GM12878 (cell line): ENCODE measurements at regions not wholly inside any gene's neighbourhood (a gene's known extent, or its start where the extent isn't known, plus 50 kb on each side); places are given as distances from the start of the nearest gene placed in this dataset.

Experiments used
- ATAC-seq: fragments of 200-7000 bp; cut with Tn5 transposase; 3 replicates; pipeline ENCODE4 v1.9.1; 2020; ENCODE audit warnings: mild to moderate bottlenecking, moderate library complexity
- BruUV-seq: library from RNA; stranded (reverse); fragments of 400-500 nt; replicated peaks from 2 replicates; lab custom pipeline; 2021; lab: Mats Ljungman, UMichigan
- CTCF ChIA-PET: fragments of 300-600 bp; sonication (Branson Sonifier 250); formaldehyde crosslinking; extraction: SDS; loops from one replicate; lab custom pipeline; 2021; ENCODE audit warnings: inconsistent platforms; lab: Yijun Ruan, JAX
- POLR2A ChIA-PET: fragments of 350-600 bp; formaldehyde crosslinking; extraction: SDS; loops from one replicate; lab custom pipeline; 2021; ENCODE audit warnings: inconsistent platforms; lab: Charles Lee
- RAD21 ChIA-PET: fragments of 300-600 bp; sonication (Branson Sonifier 250); formaldehyde crosslinking; loops from one replicate; lab custom pipeline; 2023; ENCODE audit warnings: antibody characterized with exemption; ENCODE audit not compliant: unreplicated experiment; lab: Charles Lee
- SMC1A ChIA-PET: fragments of 300-600 bp; sonication (Branson Sonifier 250); formaldehyde crosslinking; loops from one replicate; lab custom pipeline; 2023; ENCODE audit not compliant: unreplicated experiment, uncharacterized antibody; lab: Charles Lee
- DNase-seq: peaks from one replicate; pipeline ENCODE4 v3.0.0-alpha.2; 2011; ENCODE audit warnings: low read depth, low spot score
- FAIRE-seq: peaks from 3 replicates; lab custom pipeline; 2011; peaks lifted over from hg19 to GRCh38; lab: Jason Lieb, UNC
- H2AFZ ChIP-seq: 2 replicates; pipeline ENCODE4 v1.6.0; 2011; ENCODE audit warnings: low read depth, low read length, control low read depth; ENCODE audit not compliant: control insufficient read depth
- H3K27ac ChIP-seq: 2 replicates; pipeline ENCODE4 v1.5.1; 2011; ENCODE audit warnings: control low read depth; ENCODE audit not compliant: control insufficient read depth, insufficient read depth
- H3K27me3 ChIP-seq, 2 experiments: replicated peaks in 1 of 2; 2 replicates each; pipeline versions ENCODE4 v1.6.0 to v1.6.1; 2011; ENCODE audit warnings: low read length in 1 of 2; ENCODE audit not compliant: control insufficient read depth in 2 of 2, insufficient read depth in 2 of 2
- H3K36me3 ChIP-seq, 2 experiments: 2 replicates each; pipeline ENCODE4 v1.5.1; 2011; ENCODE audit warnings: low read length in 1 of 2; ENCODE audit not compliant: control insufficient read depth in 2 of 2, insufficient read depth in 2 of 2
- H3K4me1 ChIP-seq: 2 replicates; pipeline ENCODE4 v1.6.1; 2011; ENCODE audit warnings: mild to moderate bottlenecking, low read length, moderate library complexity, mixed read lengths; ENCODE audit not compliant: control insufficient read depth, insufficient read depth
- H3K4me2 ChIP-seq: 2 replicates; pipeline ENCODE4 v1.6.0; 2011; ENCODE audit warnings: control low read depth; ENCODE audit not compliant: control insufficient read depth, insufficient read depth
- H3K4me3 ChIP-seq: fragments of 200-600 bp; sonication (generic); 2 replicates; pipeline ENCODE4 v1.5.1; 2016
- H3K79me2 ChIP-seq: 2 replicates; pipeline ENCODE4 v1.6.0; 2011; ENCODE audit warnings: low read length; ENCODE audit not compliant: control insufficient read depth, insufficient read depth
- H3K9ac ChIP-seq: 2 replicates; pipeline ENCODE4 v1.8.0; 2011; ENCODE audit warnings: low read length, control low read depth, mixed read lengths; ENCODE audit not compliant: control insufficient read depth, insufficient read depth
- H3K9me3 ChIP-seq: replicated peaks from 3 replicates; pipeline ENCODE4 v1.5.1; 2011; ENCODE audit warnings: mild to moderate bottlenecking, low read length; ENCODE audit not compliant: control insufficient read depth, insufficient read depth
- H4K20me1 ChIP-seq: 2 replicates; pipeline ENCODE4 v1.6.0; 2011; ENCODE audit not compliant: control insufficient read depth, insufficient read depth
- DPF2 ChIP-seq: fragments of 450-650 bp; IDR thresholded peaks from 2 replicates; pipeline ENCODE4 v1.6.1; 2017; ENCODE audit warnings: mild to moderate bottlenecking
- ESRRA ChIP-seq: IDR thresholded peaks from 2 replicates; pipeline ENCODE4 v1.6.1; 2012; ENCODE audit warnings: mild to moderate bottlenecking, low read length, improper control_type of control experiment
- HSF1 ChIP-seq: fragments of 150-350 bp; IDR thresholded peaks from 2 replicates; pipeline ENCODE4 v1.6.1; 2014; ENCODE audit warnings: mild to moderate bottlenecking, low read depth, low read length
- NFYA ChIP-seq: IDR thresholded peaks from 2 replicates; pipeline ENCODE4 v1.6.1; 2011; ENCODE audit warnings: low read depth, mild to moderate bottlenecking, low read length, improper control_type of control experiment, borderline replicate concordance
- RB1 ChIP-seq: fragments of 450-650 bp; formaldehyde crosslinking; IDR thresholded peaks from 2 replicates; pipeline ENCODE4 v1.6.1; 2017; ENCODE audit warnings: mild to moderate bottlenecking, borderline replicate concordance
- RFX5 ChIP-seq: IDR thresholded peaks from 2 replicates; pipeline ENCODE4 v1.6.1; 2011; ENCODE audit warnings: low read depth, low read length, improper control_type of control experiment
- SPI1 ChIP-seq: IDR thresholded peaks from 2 replicates; pipeline ENCODE4 v1.6.1; 2011; ENCODE audit warnings: low read depth, mild to moderate bottlenecking, low read length, moderate library complexity, borderline replicate concordance; ENCODE audit not compliant: insufficient read depth
- SUPT20H ChIP-seq: IDR thresholded peaks from 2 replicates; pipeline ENCODE4 v1.6.1; 2011; ENCODE audit warnings: low read depth, mild to moderate bottlenecking, low read length, moderate library complexity, borderline replicate concordance; ENCODE audit not compliant: control insufficient read depth
- WGBS: methylation state at CpG from one replicate; pipeline ENCODE4 v1.1.6; 2016; ENCODE audit warnings: low lambda C conversion rate; ENCODE audit not compliant: insufficient replicate concordance, insufficient coverage; ENCODE audit errors: missing lambda C conversion rate; 5-methylcytosine and 5-hydroxymethylcytosine counted together
- in situ Hi-C: fragments of 300-500 bp; cut with MboI; formaldehyde crosslinking; loops from 9 replicates; pipeline ENCODE4 v1.14.3; 2018; ENCODE audit warnings: mixed read lengths
- intact Hi-C: fragments of 100-400 bp; cut with micrococcal nuclease; formaldehyde crosslinking; loops from one replicate; pipeline ENCODE4 v1.14.2; 2022; ENCODE audit not compliant: unreplicated experiment
- TF ChIP-seq, protein P1 (sequence below): IDR thresholded peaks from 2 replicates; pipeline ENCODE4 v1.6.1; 2011; ENCODE audit warnings: borderline replicate concordance, low read depth, mild to moderate bottlenecking, moderate library complexity, mixed read lengths, low read length; ENCODE audit not compliant: insufficient read depth; ENCODE audit errors: extremely low read length
- TF ChIP-seq, protein P2 (sequence below): fragments of 450-650 bp; conservative IDR thresholded peaks from 2 replicates; pipeline ENCODE4 v1.6.1; 2017; ENCODE audit warnings: mild to moderate bottlenecking, moderate library complexity
- TF ChIP-seq, protein P3 (sequence below): fragments of 450-650 bp; IDR thresholded peaks from 2 replicates; pipeline ENCODE4 v1.6.1; 2017; ENCODE audit warnings: mild to moderate bottlenecking, low read depth, inconsistent platforms; ENCODE audit not compliant: poor library complexity, severe bottlenecking
- TF ChIP-seq, protein P4 (sequence below): fragments of 450-650 bp; IDR thresholded peaks from 2 replicates; pipeline ENCODE4 v1.6.1; 2017; ENCODE audit warnings: antibody characterized with exemption, mild to moderate bottlenecking, moderate library complexity
- TF ChIP-seq, protein P5 (sequence below): fragments of 450-650 bp; IDR thresholded peaks from 2 replicates; pipeline ENCODE4 v1.6.1; 2014; ENCODE audit warnings: mild to moderate bottlenecking

DNA sequence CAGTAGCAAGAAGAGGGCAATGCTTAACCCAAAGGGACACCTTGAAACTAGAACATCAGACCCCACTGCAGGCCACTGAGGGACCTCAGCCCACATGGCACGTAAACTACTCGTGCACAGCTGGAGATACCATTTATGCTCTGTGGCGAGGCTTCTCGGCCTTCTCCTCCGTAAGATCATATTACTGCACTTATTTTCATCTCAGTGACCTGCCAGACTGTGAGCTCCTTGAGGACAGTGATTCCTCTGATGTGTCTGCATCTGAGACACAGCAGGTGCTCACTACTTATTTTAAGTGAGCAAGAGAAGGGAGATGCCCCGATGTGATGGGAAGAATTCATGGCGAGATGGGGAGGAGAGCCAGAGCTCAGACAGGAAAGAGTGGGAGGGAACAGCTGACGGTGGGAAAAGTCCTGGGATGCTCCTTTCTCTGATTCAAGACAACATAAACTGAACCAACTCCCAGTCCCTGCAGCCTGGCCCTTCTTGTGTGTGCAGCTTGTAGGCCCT is 137.6 kb downstream of the RPLP1 start:
- intact Hi-C loops = no loop called here
- Histone ChIP-seq H3K9me3 (no peaks in the 10 kb centered on the region), H3K4me2 (no peak overlapping the region), H3K36me3 (no peaks in the 10 kb centered on the region), H3K27me3 (peaks cover 2 to 7% of the 10 kb centered on the region in 2 experiments; a peak in 2 of 4 replicates), H3K79me2 (no peaks in the 10 kb centered on the region), H3K27ac (no peak overlapping the region), H4K20me1 (no peaks in the 10 kb centered on the region), H3K9ac (no peak overlapping the region), H2AFZ (no peak overlapping the region), H3K4me3 (no peak overlapping the region), H3K4me1 (no peaks in the 10 kb centered on the region)
- TF ChIP-seq, protein P1, sequence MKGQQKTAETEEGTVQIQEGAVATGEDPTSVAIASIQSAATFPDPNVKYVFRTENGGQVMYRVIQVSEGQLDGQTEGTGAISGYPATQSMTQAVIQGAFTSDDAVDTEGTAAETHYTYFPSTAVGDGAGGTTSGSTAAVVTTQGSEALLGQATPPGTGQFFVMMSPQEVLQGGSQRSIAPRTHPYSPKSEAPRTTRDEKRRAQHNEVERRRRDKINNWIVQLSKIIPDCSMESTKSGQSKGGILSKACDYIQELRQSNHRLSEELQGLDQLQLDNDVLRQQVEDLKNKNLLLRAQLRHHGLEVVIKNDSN = no peak
- TF ChIP-seq SUPT20H (no peak), SPI1 (no peak), NFYA (no peak), RB1 (no peak), ESRRA (no peak), RFX5 (no peak), DPF2 (no peak), HSF1 (no peak)
- TF ChIP-seq, protein P2, sequence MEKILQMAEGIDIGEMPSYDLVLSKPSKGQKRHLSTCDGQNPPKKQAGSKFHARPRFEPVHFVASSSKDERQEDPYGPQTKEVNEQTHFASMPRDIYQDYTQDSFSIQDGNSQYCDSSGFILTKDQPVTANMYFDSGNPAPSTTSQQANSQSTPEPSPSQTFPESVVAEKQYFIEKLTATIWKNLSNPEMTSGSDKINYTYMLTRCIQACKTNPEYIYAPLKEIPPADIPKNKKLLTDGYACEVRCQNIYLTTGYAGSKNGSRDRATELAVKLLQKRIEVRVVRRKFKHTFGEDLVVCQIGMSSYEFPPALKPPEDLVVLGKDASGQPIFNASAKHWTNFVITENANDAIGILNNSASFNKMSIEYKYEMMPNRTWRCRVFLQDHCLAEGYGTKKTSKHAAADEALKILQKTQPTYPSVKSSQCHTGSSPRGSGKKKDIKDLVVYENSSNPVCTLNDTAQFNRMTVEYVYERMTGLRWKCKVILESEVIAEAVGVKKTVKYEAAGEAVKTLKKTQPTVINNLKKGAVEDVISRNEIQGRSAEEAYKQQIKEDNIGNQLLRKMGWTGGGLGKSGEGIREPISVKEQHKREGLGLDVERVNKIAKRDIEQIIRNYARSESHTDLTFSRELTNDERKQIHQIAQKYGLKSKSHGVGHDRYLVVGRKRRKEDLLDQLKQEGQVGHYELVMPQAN = no peak
- TF ChIP-seq, protein P3, sequence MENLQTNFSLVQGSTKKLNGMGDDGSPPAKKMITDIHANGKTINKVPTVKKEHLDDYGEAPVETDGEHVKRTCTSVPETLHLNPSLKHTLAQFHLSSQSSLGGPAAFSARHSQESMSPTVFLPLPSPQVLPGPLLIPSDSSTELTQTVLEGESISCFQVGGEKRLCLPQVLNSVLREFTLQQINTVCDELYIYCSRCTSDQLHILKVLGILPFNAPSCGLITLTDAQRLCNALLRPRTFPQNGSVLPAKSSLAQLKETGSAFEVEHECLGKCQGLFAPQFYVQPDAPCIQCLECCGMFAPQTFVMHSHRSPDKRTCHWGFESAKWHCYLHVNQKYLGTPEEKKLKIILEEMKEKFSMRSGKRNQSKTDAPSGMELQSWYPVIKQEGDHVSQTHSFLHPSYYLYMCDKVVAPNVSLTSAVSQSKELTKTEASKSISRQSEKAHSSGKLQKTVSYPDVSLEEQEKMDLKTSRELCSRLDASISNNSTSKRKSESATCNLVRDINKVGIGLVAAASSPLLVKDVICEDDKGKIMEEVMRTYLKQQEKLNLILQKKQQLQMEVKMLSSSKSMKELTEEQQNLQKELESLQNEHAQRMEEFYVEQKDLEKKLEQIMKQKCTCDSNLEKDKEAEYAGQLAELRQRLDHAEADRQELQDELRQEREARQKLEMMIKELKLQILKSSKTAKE = no peak
- TF ChIP-seq, protein P4, sequence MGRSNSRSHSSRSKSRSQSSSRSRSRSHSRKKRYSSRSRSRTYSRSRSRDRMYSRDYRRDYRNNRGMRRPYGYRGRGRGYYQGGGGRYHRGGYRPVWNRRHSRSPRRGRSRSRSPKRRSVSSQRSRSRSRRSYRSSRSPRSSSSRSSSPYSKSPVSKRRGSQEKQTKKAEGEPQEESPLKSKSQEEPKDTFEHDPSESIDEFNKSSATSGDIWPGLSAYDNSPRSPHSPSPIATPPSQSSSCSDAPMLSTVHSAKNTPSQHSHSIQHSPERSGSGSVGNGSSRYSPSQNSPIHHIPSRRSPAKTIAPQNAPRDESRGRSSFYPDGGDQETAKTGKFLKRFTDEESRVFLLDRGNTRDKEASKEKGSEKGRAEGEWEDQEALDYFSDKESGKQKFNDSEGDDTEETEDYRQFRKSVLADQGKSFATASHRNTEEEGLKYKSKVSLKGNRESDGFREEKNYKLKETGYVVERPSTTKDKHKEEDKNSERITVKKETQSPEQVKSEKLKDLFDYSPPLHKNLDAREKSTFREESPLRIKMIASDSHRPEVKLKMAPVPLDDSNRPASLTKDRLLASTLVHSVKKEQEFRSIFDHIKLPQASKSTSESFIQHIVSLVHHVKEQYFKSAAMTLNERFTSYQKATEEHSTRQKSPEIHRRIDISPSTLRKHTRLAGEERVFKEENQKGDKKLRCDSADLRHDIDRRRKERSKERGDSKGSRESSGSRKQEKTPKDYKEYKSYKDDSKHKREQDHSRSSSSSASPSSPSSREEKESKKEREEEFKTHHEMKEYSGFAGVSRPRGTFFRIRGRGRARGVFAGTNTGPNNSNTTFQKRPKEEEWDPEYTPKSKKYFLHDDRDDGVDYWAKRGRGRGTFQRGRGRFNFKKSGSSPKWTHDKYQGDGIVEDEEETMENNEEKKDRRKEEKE = no peak
- TF ChIP-seq, protein P5, sequence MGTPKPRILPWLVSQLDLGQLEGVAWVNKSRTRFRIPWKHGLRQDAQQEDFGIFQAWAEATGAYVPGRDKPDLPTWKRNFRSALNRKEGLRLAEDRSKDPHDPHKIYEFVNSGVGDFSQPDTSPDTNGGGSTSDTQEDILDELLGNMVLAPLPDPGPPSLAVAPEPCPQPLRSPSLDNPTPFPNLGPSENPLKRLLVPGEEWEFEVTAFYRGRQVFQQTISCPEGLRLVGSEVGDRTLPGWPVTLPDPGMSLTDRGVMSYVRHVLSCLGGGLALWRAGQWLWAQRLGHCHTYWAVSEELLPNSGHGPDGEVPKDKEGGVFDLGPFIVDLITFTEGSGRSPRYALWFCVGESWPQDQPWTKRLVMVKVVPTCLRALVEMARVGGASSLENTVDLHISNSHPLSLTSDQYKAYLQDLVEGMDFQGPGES = no peak
- no TSS peak for BruUV-seq
- DNase-seq = no peak
- ChIA-PET CTCF (interaction anchor here (1.1 kb wide), 1 partner anchor 14 kb away, joined by 3 read pairs; no protein-coding TSS in a partner anchor), SMC1A (no interaction called here), RAD21 (no interaction called here), POLR2A (no interaction called here)
- ATAC-seq = no peak
- in situ Hi-C loops = no loop called here
- FAIRE-seq = no peak
- WGBS = 53% methylated on average over 8 of the region's 8 CpGs
